HFFc6 (cell line): ENCODE measurements at regions not wholly inside any gene's neighbourhood (a gene's known extent, or its start where the extent isn't known, plus 50 kb on each side); places are given as distances from the start of the nearest gene placed in this dataset.

Source experiments
- DNase-seq: peaks from one replicate; pipeline ENCODE4 v3.0.0-alpha.2; 2018
- H3K27ac Mint-ChIP-seq: 2 replicates; pipeline ENCODE4 v1.8.0; 2020; ENCODE audit warnings: mild to moderate bottlenecking, mixed read lengths
- H3K27me3 Mint-ChIP-seq: 2 replicates; pipeline ENCODE4 v1.8.0; 2021; ENCODE audit warnings: mild to moderate bottlenecking, moderate library complexity, mixed read lengths; ENCODE audit not compliant: insufficient read depth
- H3K36me3 Mint-ChIP-seq: 2 replicates; pipeline ENCODE4 v1.8.0; 2021; ENCODE audit warnings: low read depth, mixed read lengths
- H3K4me1 Mint-ChIP-seq: 2 replicates; pipeline ENCODE4 v1.8.0; 2020; ENCODE audit warnings: low read depth, mixed read lengths
- H3K4me3 Mint-ChIP-seq: 2 replicates; pipeline ENCODE4 v1.8.0; 2020; ENCODE audit warnings: mild to moderate bottlenecking, moderate library complexity, mixed read lengths
- H3K9me3 Mint-ChIP-seq: 2 replicates; pipeline ENCODE4 v1.8.0; 2020; ENCODE audit warnings: mild to moderate bottlenecking, mixed read lengths
- CTCF ChIP-seq: fragments of 200-600 bp; sonication (generic); IDR thresholded peaks from 2 replicates; pipeline ENCODE4 v1.5.0; 2021; ENCODE audit warnings: antibody characterized with exemption, mild to moderate bottlenecking

- Mint-ChIP-seq H3K4me1 (peaks cover 7% of the 10 kb centered on the region; the same call in 1 of the 2 replicates), H3K27me3 (peaks cover 31% of the 10 kb centered on the region), H3K9me3 (no peaks in the 10 kb centered on the region), H3K4me3 (no peak overlapping the region), H3K27ac (no peak overlapping the region), H3K36me3 (no peaks in the 10 kb centered on the region)
- DNase-seq: no peak
- no peak for TF ChIP-seq CTCF
Observed at GRCh38 chr16:87008664-87009063, 308.5 kb downstream of the C16orf95 start.

- Mint-ChIP-seq H3K27ac (no peak overlapping the region), H3K4me3 (no peak overlapping the region), H3K4me1 (peaks cover 11% of the 10 kb centered on the region), H3K9me3 (no peaks in the 10 kb centered on the region), H3K27me3 (peaks cover 25% of the 10 kb centered on the region), H3K36me3 (no peaks in the 10 kb centered on the region)
- no peak for DNase-seq
- no peak for TF ChIP-seq CTCF
Observed at GRCh38 chr16:87012954-87013938, 303.9 kb downstream of the C16orf95 start.

GRCh38 chr16:87014112-87014511, 303.1 kb downstream of the C16orf95 start:
- H3K4me1 Mint-ChIP-seq: peaks cover 11% of the 10 kb centered on the region
- H3K27me3 Mint-ChIP-seq: peaks cover 29% of the 10 kb centered on the region
- no peaks in the 10 kb centered on the region for H3K9me3 Mint-ChIP-seq
- H3K4me3 Mint-ChIP-seq: no peak overlapping the region
- TF ChIP-seq CTCF: no peak
- DNase-seq: no peak
- no peak overlapping the region for H3K27ac Mint-ChIP-seq
- no peaks in the 10 kb centered on the region for H3K36me3 Mint-ChIP-seq

- no peak overlapping the region for H3K27ac Mint-ChIP-seq
- H3K4me1 Mint-ChIP-seq: peaks cover 11% of the 10 kb centered on the region
Observed at GRCh38 chr16:87015021-87015420, 302.2 kb downstream of the C16orf95 start.

More at GRCh38 chr16:87015021-87015420, 302.2 kb downstream of the C16orf95 start:
- Mint-ChIP-seq H3K4me3 (no peak overlapping the region), H3K27me3 (peaks cover 29% of the 10 kb centered on the region), H3K36me3 (no peaks in the 10 kb centered on the region), H3K9me3 (no peaks in the 10 kb centered on the region)
- no peak for DNase-seq
- no peak for TF ChIP-seq CTCF
